ENCODE measurements at regions not wholly inside any gene's neighbourhood (a gene's known extent, or its start where the extent isn't known, plus 50 kb on each side); places are given as distances from the start of the nearest gene placed in this dataset.
"Not testable (repeated sequence)": the region's sequence is repeated elsewhere in the genome, so short reads cannot be mapped to it uniquely, and the experiment has no call there.

DNA sequence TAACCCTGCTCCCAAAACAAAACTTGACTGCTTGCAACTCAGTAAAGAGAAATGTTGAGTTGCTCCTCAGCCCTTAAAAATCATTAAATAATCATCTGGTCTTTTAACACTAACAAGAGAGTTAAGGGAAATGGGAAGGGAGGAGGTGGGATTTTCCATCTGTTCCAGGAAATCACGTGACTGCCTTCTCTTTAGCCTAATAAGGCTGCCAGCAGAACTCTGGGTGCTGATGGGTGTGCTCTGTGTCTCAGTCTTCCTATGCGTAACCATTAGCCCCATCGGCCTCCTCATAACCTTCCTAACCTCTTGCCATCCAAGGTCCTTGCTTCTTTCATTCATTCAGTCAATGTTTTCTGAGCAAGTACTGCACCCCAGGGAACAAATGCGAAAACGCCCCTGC, 104.6 kb downstream of the ZNF22 start:
- TF ChIP-seq, protein P1, sequence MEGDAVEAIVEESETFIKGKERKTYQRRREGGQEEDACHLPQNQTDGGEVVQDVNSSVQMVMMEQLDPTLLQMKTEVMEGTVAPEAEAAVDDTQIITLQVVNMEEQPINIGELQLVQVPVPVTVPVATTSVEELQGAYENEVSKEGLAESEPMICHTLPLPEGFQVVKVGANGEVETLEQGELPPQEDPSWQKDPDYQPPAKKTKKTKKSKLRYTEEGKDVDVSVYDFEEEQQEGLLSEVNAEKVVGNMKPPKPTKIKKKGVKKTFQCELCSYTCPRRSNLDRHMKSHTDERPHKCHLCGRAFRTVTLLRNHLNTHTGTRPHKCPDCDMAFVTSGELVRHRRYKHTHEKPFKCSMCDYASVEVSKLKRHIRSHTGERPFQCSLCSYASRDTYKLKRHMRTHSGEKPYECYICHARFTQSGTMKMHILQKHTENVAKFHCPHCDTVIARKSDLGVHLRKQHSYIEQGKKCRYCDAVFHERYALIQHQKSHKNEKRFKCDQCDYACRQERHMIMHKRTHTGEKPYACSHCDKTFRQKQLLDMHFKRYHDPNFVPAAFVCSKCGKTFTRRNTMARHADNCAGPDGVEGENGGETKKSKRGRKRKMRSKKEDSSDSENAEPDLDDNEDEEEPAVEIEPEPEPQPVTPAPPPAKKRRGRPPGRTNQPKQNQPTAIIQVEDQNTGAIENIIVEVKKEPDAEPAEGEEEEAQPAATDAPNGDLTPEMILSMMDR (conservative IDR thresholded peaks at IDR 0.05; ENCODE audit: low read depth in 2 of 2): not testable (repeated sequence)
- TF ChIP-seq, protein P2, sequence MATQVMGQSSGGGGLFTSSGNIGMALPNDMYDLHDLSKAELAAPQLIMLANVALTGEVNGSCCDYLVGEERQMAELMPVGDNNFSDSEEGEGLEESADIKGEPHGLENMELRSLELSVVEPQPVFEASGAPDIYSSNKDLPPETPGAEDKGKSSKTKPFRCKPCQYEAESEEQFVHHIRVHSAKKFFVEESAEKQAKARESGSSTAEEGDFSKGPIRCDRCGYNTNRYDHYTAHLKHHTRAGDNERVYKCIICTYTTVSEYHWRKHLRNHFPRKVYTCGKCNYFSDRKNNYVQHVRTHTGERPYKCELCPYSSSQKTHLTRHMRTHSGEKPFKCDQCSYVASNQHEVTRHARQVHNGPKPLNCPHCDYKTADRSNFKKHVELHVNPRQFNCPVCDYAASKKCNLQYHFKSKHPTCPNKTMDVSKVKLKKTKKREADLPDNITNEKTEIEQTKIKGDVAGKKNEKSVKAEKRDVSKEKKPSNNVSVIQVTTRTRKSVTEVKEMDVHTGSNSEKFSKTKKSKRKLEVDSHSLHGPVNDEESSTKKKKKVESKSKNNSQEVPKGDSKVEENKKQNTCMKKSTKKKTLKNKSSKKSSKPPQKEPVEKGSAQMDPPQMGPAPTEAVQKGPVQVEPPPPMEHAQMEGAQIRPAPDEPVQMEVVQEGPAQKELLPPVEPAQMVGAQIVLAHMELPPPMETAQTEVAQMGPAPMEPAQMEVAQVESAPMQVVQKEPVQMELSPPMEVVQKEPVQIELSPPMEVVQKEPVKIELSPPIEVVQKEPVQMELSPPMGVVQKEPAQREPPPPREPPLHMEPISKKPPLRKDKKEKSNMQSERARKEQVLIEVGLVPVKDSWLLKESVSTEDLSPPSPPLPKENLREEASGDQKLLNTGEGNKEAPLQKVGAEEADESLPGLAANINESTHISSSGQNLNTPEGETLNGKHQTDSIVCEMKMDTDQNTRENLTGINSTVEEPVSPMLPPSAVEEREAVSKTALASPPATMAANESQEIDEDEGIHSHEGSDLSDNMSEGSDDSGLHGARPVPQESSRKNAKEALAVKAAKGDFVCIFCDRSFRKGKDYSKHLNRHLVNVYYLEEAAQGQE (IDR thresholded peaks at IDR 0.05; ENCODE audit: unreplicated experiment): not testable (repeated sequence)
- not testable (repeated sequence) for TF ChIP-seq EZH2phosphoT487 (IDR thresholded peaks at IDR 0.05; ENCODE audit: unreplicated experiment); EZH2 (IDR thresholded peaks at IDR 0.05; ENCODE audit: low read depth, unreplicated experiment); ZNF331 (CRISPR knock-in tag; IDR thresholded peaks at IDR 0.05; ENCODE audit: low read depth); POLR2AphosphoS5 (IDR thresholded peaks at IDR 0.05; ENCODE audit: low read depth); NANOG (IDR thresholded peaks at IDR 0.05; ENCODE audit: borderline replicate concordance); JUNB (IDR thresholded peaks at IDR 0.05; ENCODE audit: unreplicated experiment); STAT1 (IDR thresholded peaks at IDR 0.05; ENCODE audit: unreplicated experiment)
- TF ChIP-seq, protein P3, sequence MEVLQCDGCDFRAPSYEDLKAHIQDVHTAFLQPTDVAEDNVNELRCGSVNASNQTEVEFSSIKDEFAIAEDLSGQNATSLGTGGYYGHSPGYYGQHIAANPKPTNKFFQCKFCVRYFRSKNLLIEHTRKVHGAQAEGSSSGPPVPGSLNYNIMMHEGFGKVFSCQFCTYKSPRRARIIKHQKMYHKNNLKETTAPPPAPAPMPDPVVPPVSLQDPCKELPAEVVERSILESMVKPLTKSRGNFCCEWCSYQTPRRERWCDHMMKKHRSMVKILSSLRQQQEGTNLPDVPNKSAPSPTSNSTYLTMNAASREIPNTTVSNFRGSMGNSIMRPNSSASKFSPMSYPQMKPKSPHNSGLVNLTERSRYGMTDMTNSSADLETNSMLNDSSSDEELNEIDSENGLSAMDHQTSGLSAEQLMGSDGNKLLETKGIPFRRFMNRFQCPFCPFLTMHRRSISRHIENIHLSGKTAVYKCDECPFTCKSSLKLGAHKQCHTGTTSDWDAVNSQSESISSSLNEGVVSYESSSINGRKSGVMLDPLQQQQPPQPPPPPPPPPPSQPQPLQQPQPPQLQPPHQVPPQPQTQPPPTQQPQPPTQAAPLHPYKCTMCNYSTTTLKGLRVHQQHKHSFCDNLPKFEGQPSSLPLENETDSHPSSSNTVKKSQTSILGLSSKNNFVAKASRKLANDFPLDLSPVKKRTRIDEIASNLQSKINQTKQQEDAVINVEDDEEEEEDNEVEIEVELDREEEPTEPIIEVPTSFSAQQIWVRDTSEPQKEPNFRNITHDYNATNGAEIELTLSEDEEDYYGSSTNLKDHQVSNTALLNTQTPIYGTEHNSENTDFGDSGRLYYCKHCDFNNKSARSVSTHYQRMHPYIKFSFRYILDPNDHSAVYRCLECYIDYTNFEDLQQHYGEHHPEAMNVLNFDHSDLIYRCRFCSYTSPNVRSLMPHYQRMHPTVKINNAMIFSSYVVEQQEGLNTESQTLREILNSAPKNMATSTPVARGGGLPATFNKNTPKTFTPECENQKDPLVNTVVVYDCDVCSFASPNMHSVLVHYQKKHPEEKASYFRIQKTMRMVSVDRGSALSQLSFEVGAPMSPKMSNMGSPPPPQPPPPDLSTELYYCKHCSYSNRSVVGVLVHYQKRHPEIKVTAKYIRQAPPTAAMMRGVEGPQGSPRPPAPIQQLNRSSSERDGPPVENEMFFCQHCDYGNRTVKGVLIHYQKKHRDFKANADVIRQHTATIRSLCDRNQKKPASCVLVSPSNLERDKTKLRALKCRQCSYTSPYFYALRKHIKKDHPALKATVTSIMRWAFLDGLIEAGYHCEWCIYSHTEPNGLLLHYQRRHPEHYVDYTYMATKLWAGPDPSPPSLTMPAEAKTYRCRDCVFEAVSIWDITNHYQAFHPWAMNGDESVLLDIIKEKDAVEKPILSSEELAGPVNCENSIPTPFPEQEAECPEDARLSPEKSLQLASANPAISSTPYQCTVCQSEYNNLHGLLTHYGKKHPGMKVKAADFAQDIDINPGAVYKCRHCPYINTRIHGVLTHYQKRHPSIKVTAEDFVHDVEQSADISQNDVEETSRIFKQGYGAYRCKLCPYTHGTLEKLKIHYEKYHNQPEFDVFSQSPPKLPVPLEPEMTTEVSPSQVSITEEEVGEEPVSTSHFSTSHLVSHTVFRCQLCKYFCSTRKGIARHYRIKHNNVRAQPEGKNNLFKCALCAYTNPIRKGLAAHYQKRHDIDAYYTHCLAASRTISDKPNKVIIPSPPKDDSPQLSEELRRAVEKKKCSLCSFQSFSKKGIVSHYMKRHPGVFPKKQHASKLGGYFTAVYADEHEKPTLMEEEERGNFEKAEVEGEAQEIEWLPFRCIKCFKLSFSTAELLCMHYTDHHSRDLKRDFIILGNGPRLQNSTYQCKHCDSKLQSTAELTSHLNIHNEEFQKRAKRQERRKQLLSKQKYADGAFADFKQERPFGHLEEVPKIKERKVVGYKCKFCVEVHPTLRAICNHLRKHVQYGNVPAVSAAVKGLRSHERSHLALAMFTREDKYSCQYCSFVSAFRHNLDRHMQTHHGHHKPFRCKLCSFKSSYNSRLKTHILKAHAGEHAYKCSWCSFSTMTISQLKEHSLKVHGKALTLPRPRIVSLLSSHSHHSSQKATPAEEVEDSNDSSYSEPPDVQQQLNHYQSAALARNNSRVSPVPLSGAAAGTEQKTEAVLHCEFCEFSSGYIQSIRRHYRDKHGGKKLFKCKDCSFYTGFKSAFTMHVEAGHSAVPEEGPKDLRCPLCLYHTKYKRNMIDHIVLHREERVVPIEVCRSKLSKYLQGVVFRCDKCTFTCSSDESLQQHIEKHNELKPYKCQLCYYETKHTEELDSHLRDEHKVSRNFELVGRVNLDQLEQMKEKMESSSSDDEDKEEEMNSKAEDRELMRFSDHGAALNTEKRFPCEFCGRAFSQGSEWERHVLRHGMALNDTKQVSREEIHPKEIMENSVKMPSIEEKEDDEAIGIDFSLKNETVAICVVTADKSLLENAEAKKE (CRISPR knock-in tag; IDR thresholded peaks at IDR 0.05): not testable (repeated sequence)
